H1 (cell line): ENCODE measurements at regions not wholly inside any gene's neighbourhood (a gene's known extent, or its start where the extent isn't known, plus 50 kb on each side); places are given as distances from the start of the nearest gene placed in this dataset.

Source experiments
- CTCF ChIA-PET: fragments of 300-600 bp; sonication (Branson Sonifier 250); formaldehyde crosslinking; loops from one replicate; lab custom pipeline; 2021; ENCODE audit not compliant: partially characterized antibody; lab: Charles Lee
- POLR2A ChIA-PET: fragments of 300-600 bp; sonication (Branson Sonifier 250); formaldehyde crosslinking; loops from one replicate; lab custom pipeline; 2021; ENCODE audit warnings: inconsistent platforms; ENCODE audit not compliant: partially characterized antibody; lab: Charles Lee
- DNase-seq, 2 experiments: peaks; one replicate each; pipeline versions ENCODE4 v3.0.0 to v3.0.0-alpha.2; 2010 to 2022; ENCODE audit warnings: low spot score in 2 of 2, low read depth in 1 of 2, mixed read lengths in 1 of 2
- FAIRE-seq: peaks from 2 replicates; lab custom pipeline; 2011; peaks lifted over from hg19 to GRCh38; lab: Jason Lieb, UNC
- H2AFZ ChIP-seq: 2 replicates; pipeline ENCODE4 v1.8.1; 2012; ENCODE audit warnings: low read length, inconsistent platforms
- H2AK5ac ChIP-seq: 2 replicates; pipeline ENCODE4 v1.6.1; 2013; ENCODE audit warnings: low read depth, low read length
- H2BK120ac ChIP-seq: replicated peaks from 2 replicates; pipeline ENCODE3; 2013; ENCODE audit warnings: low read depth, low read length, inconsistent platforms
- H2BK12ac ChIP-seq: 2 replicates; pipeline ENCODE4 v1.6.1; 2013; ENCODE audit warnings: low read depth, low read length
- H2BK15ac ChIP-seq: 2 replicates; pipeline ENCODE4 v1.6.1; 2013; ENCODE audit warnings: low read length
- H2BK20ac ChIP-seq: 2 replicates; pipeline ENCODE4 v1.6.1; 2013; ENCODE audit warnings: low read length
- H2BK5ac ChIP-seq: 2 replicates; pipeline ENCODE4 v1.6.1; 2013; ENCODE audit warnings: low read depth, low read length
- H3K14ac ChIP-seq: 2 replicates; pipeline ENCODE4 v1.6.1; 2013; ENCODE audit warnings: inconsistent platforms; ENCODE audit not compliant: insufficient read length
- H3K18ac ChIP-seq: 2 replicates; pipeline ENCODE4 v1.6.1; 2013; ENCODE audit warnings: low read length; ENCODE audit errors: extremely low read depth
- H3K23ac ChIP-seq: 2 replicates; pipeline ENCODE4 v1.6.1; 2013; ENCODE audit warnings: inconsistent platforms; ENCODE audit not compliant: insufficient read length
- H3K23me2 ChIP-seq: 2 replicates; pipeline ENCODE4 v1.6.1; 2013; ENCODE audit warnings: low read depth, low read length
- H3K27ac ChIP-seq: 2 replicates; pipeline ENCODE4 v1.6.1; 2011; ENCODE audit warnings: low read depth, low read length, inconsistent platforms
- H3K27me3 ChIP-seq, 4 experiments: replicated peaks in 1 of 4; 1 replicate in 1 of 4; 2 replicates in 3 of 4; pipeline versions ENCODE4 v1.6.1 to v1.8.1; 2011 to 2013; ENCODE audit warnings: low read length in 3 of 4, mild to moderate bottlenecking in 3 of 4, inconsistent platforms in 2 of 4, mixed read lengths in 2 of 4, moderate library complexity in 1 of 4; ENCODE audit not compliant: control insufficient read depth in 3 of 4, insufficient read depth in 3 of 4; ENCODE audit errors: extremely low read depth in 1 of 4
- H3K36me3 ChIP-seq, 4 experiments: 2 replicates each; pipeline versions ENCODE4 v1.6.1 to v1.8.1; 2011 to 2013; ENCODE audit warnings: mild to moderate bottlenecking in 4 of 4, low read length in 3 of 4, moderate library complexity in 2 of 4, control low read depth in 1 of 4, inconsistent platforms in 1 of 4; ENCODE audit not compliant: insufficient read depth in 4 of 4, control insufficient read depth in 2 of 4
- H3K4ac ChIP-seq: replicated peaks from 2 replicates; pipeline ENCODE3; 2013; ENCODE audit warnings: low read length, low read depth, mixed read lengths, inconsistent platforms; ENCODE audit not compliant: insufficient read length
- H3K4me1 ChIP-seq, 4 experiments: replicated peaks in 1 of 4; 1 replicate in 1 of 4; 2 replicates in 3 of 4; pipeline versions ENCODE4 v1.6.1 to v1.8.1; 2011 to 2013; ENCODE audit warnings: low read length in 3 of 4, inconsistent platforms in 2 of 4, mixed read lengths in 1 of 4; ENCODE audit not compliant: insufficient read depth in 4 of 4, control insufficient read depth in 3 of 4
- H3K4me2 ChIP-seq, 2 experiments: 2 replicates each; pipeline versions ENCODE4 v1.6.1 to v1.8.1; 2011 to 2013; ENCODE audit warnings: low read depth in 2 of 2, low read length in 2 of 2, control low read depth in 1 of 2, inconsistent platforms in 1 of 2, mild to moderate bottlenecking in 1 of 2; ENCODE audit not compliant: insufficient read depth in 1 of 2
- H3K4me3 ChIP-seq, 4 experiments: fragments of 200-600, 300-600 bp in 1 of 4; sonication (generic), shearing (Covaris generic), sonication (Bioruptor Twin) in 1 of 4; 2 replicates each; pipeline versions ENCODE4 v1.5.1 to v1.8.1; 2011 to 2016; ENCODE audit warnings: low read length in 4 of 4, low read depth in 3 of 4, control low read depth in 2 of 4, inconsistent platforms in 2 of 4, mild to moderate bottlenecking in 2 of 4, mixed read lengths in 1 of 4, moderate library complexity in 1 of 4; ENCODE audit not compliant: insufficient read depth in 2 of 4; ENCODE audit errors: extremely low read depth in 1 of 4
- H3K56ac ChIP-seq: replicated peaks from 2 replicates; pipeline ENCODE3; 2013; ENCODE audit warnings: low read depth, mild to moderate bottlenecking, mixed read lengths, low read length, inconsistent platforms; ENCODE audit not compliant: insufficient read length
- H3K79me1 ChIP-seq: 2 replicates; pipeline ENCODE4 v1.6.1; 2013; ENCODE audit warnings: low read depth, low read length, control low read depth
- H3K79me2 ChIP-seq, 2 experiments: 2 replicates each; pipeline versions ENCODE4 v1.6.1 to v1.8.1; 2012 to 2013; ENCODE audit warnings: low read length in 2 of 2, mild to moderate bottlenecking in 2 of 2, inconsistent platforms in 1 of 2; ENCODE audit not compliant: insufficient read depth in 2 of 2, control insufficient read depth in 1 of 2
- H3K9ac ChIP-seq, 4 experiments: replicated peaks in 1 of 4; 1 replicate in 1 of 4; 2 replicates in 3 of 4; pipeline versions ENCODE4 v1.6.1 to v1.8.1; 2011 to 2013; ENCODE audit warnings: low read depth in 3 of 4, low read length in 3 of 4, control low read depth in 2 of 4, mild to moderate bottlenecking in 2 of 4, moderate library complexity in 2 of 4, inconsistent platforms in 1 of 4; ENCODE audit errors: extremely low read depth in 1 of 4
- H3K9me3 ChIP-seq, 2 experiments: 2 replicates each; pipeline versions ENCODE4 v1.6.1 to v1.8.1; 2012 to 2013; ENCODE audit warnings: mild to moderate bottlenecking in 2 of 2, moderate library complexity in 2 of 2, control low read depth in 1 of 2, inconsistent platforms in 1 of 2, low read depth in 1 of 2, low read length in 1 of 2, mixed read lengths in 1 of 2; ENCODE audit not compliant: insufficient read depth in 2 of 2
- H4K20me1 ChIP-seq, 2 experiments: replicated peaks in 1 of 2; 2 replicates each; pipeline versions ENCODE3 to v1.8.1; 2011 to 2013; ENCODE audit warnings: inconsistent platforms in 2 of 2, low read length in 2 of 2, mild to moderate bottlenecking in 1 of 2; ENCODE audit not compliant: insufficient read depth in 2 of 2, control insufficient read depth in 1 of 2
- H4K5ac ChIP-seq: 2 replicates; pipeline ENCODE4 v1.6.1; 2013; ENCODE audit warnings: low read length, low read depth, mixed read lengths, inconsistent platforms; ENCODE audit not compliant: insufficient read length
- H4K8ac ChIP-seq: 2 replicates; pipeline ENCODE4 v1.8.0; 2013; ENCODE audit warnings: mild to moderate bottlenecking, moderate library complexity, low read length, inconsistent platforms; ENCODE audit not compliant: insufficient read depth; ENCODE audit errors: extremely low read depth
- H4K91ac ChIP-seq: replicated peaks from 2 replicates; pipeline ENCODE3; 2013; ENCODE audit warnings: low read length, mixed read lengths, inconsistent platforms; ENCODE audit not compliant: insufficient read length
- CBX5 ChIP-seq: fragments of 300-800, 300-1000 bp; sonication (generic); IDR thresholded peaks from 2 replicates; pipeline ENCODE4 v1.7.1; 2016; ENCODE audit warnings: antibody characterized with exemption, low read length, low read depth
- CHD2 ChIP-seq: IDR thresholded peaks from 2 replicates; pipeline ENCODE4 v1.6.1; 2012; ENCODE audit warnings: low read length, improper control_type of control experiment
- EP300 ChIP-seq, 2 experiments: IDR thresholded peaks; 1 replicate in 1 of 2; 2 replicates in 1 of 2; pipeline ENCODE4 v1.6.1; 2011 to 2012; ENCODE audit warnings: low read depth in 2 of 2, low read length in 2 of 2, mild to moderate bottlenecking in 2 of 2, borderline replicate concordance in 1 of 2, inconsistent platforms in 1 of 2, moderate library complexity in 1 of 2
- TAF7 ChIP-seq: optimal IDR thresholded peaks from 2 replicates; pipeline ENCODE3; 2011; ENCODE audit warnings: low read depth, mild to moderate bottlenecking, inconsistent platforms, low read length, moderate library complexity, borderline replicate concordance
- WGBS, 2 experiments: shearing (Covaris generic) in 1 of 2; methylation state at CpG; one replicate each; pipeline versions ENCODE4 v1.1.6 to v1.1.7; 2013 to 2015; ENCODE audit warnings: low lambda C conversion rate in 2 of 2, mixed read lengths in 2 of 2, inconsistent platforms in 1 of 2, low coverage in 1 of 2, missing lambda C conversion rate in 1 of 2; ENCODE audit not compliant: insufficient replicate concordance in 2 of 2, insufficient coverage in 1 of 2, insufficient read length in 1 of 2; ENCODE audit errors: extremely low coverage in 1 of 2, missing lambda C conversion rate in 1 of 2; 5-methylcytosine and 5-hydroxymethylcytosine counted together
- TF ChIP-seq, protein P1 (sequence below): IDR thresholded peaks from 2 replicates; pipeline ENCODE4 v1.6.1; 2012; ENCODE audit warnings: inconsistent platforms

DNA sequence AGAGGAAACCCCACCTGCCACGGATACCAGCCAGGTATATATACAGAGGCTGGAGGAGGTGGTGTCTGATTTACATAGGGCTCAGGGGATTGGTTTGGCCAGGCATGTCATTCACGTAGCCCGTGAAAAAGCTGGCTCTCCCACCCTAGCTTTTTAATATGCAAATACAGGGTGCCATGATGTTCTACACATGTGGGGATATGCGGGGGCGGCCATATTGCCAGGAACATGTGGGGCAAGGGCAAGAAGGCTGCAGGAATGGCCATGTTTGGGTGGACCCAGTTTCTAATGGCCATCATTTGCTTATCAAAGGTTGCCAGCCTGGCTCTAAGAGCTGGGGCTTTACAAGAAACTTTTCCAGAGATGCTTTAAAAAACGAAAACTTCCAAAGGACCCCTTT is 131.5 kb upstream of the KIF5B start:
- WGBS, 2 experiments = 92% methylated on average over 6 of the region's 6 CpGs; no CpG with 5 or more reads in 1 of the 2 experiments
- POLR2A ChIA-PET = no interaction called here
- DNase-seq (no peak), FAIRE-seq (no peak)
- no peak overlapping the region for H3K14ac ChIP-seq
- H3K9ac ChIP-seq = no peak overlapping the region
- no peak overlapping the region for H3K27ac ChIP-seq
- H3K18ac ChIP-seq = no peak overlapping the region
- H3K56ac ChIP-seq = no peak overlapping the region
- H3K79me2 ChIP-seq = no peaks in the 10 kb centered on the region
- H3K4me3 ChIP-seq = no peak overlapping the region
- H3K9me3 ChIP-seq = no peaks in the 10 kb centered on the region
- no peak overlapping the region for H4K91ac ChIP-seq
- H2BK20ac ChIP-seq = no peak overlapping the region
- no peak overlapping the region for H2BK120ac ChIP-seq
- CTCF ChIA-PET = interaction anchor here (1.0 kb wide), 1 partner anchor 228 kb away, joined by 3 read pairs; no protein-coding TSS in a partner anchor
- H2AK5ac ChIP-seq = no peak overlapping the region
- H3K4me1 ChIP-seq = no peaks in the 10 kb centered on the region
- no peak overlapping the region for H2BK5ac ChIP-seq
- TF ChIP-seq TAF7 = no peak
- TF ChIP-seq CHD2 = no peak
- TF ChIP-seq CBX5 = no peak
- TF ChIP-seq, protein P1, sequence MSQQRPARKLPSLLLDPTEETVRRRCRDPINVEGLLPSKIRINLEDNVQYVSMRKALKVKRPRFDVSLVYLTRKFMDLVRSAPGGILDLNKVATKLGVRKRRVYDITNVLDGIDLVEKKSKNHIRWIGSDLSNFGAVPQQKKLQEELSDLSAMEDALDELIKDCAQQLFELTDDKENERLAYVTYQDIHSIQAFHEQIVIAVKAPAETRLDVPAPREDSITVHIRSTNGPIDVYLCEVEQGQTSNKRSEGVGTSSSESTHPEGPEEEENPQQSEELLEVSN = no peak
- no peak for TF ChIP-seq EP300 (IDR thresholded peaks at IDR 0.05; ENCODE audit: borderline replicate concordance in 1 of 2, low read depth in 2 of 2, low read length in 2 of 2)
- no peaks in the 10 kb centered on the region for H3K79me1 ChIP-seq
- no peaks in the 10 kb centered on the region for H3K36me3 ChIP-seq
- H2AFZ ChIP-seq = no peak overlapping the region
- H3K4ac ChIP-seq = no peak overlapping the region
- H2BK15ac ChIP-seq = no peak overlapping the region
- no peak overlapping the region for H4K5ac ChIP-seq
- no peak overlapping the region for H2BK12ac ChIP-seq
- H3K23me2 ChIP-seq = no peaks in the 10 kb centered on the region
- no peak overlapping the region for H3K4me2 ChIP-seq
- no peaks in the 10 kb centered on the region for H3K27me3 ChIP-seq
- no peak overlapping the region for H4K8ac ChIP-seq
- no peak overlapping the region for H3K23ac ChIP-seq
- no peaks in the 10 kb centered on the region for H4K20me1 ChIP-seq
